NT2/D1 (cell line): ENCODE measurements at regions not wholly inside any gene's neighbourhood (a gene's known extent, or its start where the extent isn't known, plus 50 kb on each side); places are given as distances from the start of the nearest gene placed in this dataset.

Experiments
- SUZ12 ChIP-seq: IDR thresholded peaks from 2 replicates; pipeline ENCODE4 v1.6.1; 2011; ENCODE audit not compliant: insufficient read length, insufficient read depth; ENCODE audit errors: extremely low read depth
- ZNF274 ChIP-seq: IDR thresholded peaks from 2 replicates; pipeline ENCODE4 v1.6.1; 2011; ENCODE audit warnings: mild to moderate bottlenecking, low read depth, low read length

DNA sequence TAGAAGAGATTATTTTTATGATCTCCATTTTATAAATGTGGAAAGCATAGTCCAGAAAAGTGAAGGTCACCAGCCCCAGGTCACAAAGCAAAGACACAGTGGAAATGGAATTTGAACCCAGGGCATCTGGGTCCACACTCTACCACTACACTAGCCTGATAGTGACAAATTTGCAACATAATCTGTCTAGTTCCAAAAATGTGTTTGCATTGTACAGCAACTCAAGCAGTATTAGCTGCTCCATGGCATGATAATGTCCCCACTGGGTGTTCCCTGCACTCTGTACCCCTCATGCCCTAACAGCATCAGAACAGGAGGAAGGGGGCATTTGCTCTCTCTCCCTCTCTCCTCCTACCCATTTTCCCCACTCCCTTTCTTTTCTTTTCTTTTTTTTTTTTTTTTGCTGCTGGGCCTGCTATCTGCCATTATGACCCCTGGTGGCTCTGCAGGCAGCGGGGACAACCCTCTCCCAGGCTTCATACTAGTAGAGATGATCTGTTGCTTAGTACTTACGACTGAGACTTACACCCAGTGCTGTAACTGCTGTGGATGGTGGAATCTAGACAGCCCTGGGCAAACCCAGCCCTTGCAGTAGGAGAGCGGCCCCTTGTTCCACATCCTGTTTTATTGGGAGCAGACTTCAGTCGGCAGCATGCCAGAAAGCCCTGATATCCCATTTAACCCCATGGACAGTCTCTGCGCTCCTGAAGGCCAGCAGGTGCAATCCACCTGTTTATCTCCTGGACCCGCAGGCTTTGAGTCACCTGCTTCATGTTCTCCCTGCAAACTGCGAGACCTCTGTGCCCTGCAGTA is 306.3 kb downstream of the SOX9 start:
- no peak for TF ChIP-seq SUZ12
- TF ChIP-seq ZNF274 = no peak
